OCI-LY3 (cell line): ENCODE measurements at regions not wholly inside any gene's neighbourhood (a gene's known extent, or its start where the extent isn't known, plus 50 kb on each side); places are given as distances from the start of the nearest gene placed in this dataset.

ENCODE experiments used
- H2AFZ ChIP-seq: fragments of 200-600, 300-600 bp; shearing (Covaris generic); 2 replicates; pipeline ENCODE4 v1.6.0; 2014; ENCODE audit warnings: antibody characterized with exemption, low read depth, low read length
- H3K27ac ChIP-seq: fragments of 200-600, 300-600 bp; sonication (generic); 2 replicates; pipeline ENCODE4 v1.5.1; 2014; ENCODE audit warnings: mild to moderate bottlenecking, low read length, moderate library complexity, mixed read lengths
- H3K27me3 ChIP-seq: fragments of 200-600, 300-600 bp; sonication (generic); 2 replicates; pipeline ENCODE4 v1.6.1; 2014; ENCODE audit warnings: low read depth, low read length, mixed read lengths
- H3K36me3 ChIP-seq: fragments of 200-600, 300-600 bp; sonication (generic); replicated peaks from 2 replicates; pipeline ENCODE3; 2014; ENCODE audit warnings: low read depth, low read length, mixed read lengths
- H3K4me1 ChIP-seq: fragments of 300-600, 200-600 bp; sonication (generic); 2 replicates; pipeline ENCODE4 v1.6.1; 2014; ENCODE audit warnings: low read length, mixed read lengths
- H3K4me2 ChIP-seq: fragments of 200-600, 300-600 bp; sonication (generic); 2 replicates; pipeline ENCODE4 v1.6.1; 2014; ENCODE audit warnings: low read length, mixed read lengths
- H3K4me3 ChIP-seq: fragments of 300-600, 200-600 bp; sonication (generic); 2 replicates; pipeline ENCODE4 v1.5.1; 2014; ENCODE audit warnings: antibody characterized with exemption, mild to moderate bottlenecking, low read length, moderate library complexity
- H3K79me2 ChIP-seq: fragments of 300-600, 200-600 bp; shearing (Covaris generic); 2 replicates; pipeline ENCODE4 v1.6.1; 2014; ENCODE audit warnings: mild to moderate bottlenecking, low read length, mixed read lengths
- H3K9ac ChIP-seq: fragments of 300-600, 200-600 bp; shearing (Covaris generic); 2 replicates; pipeline ENCODE4 v1.6.0; 2014; ENCODE audit warnings: mild to moderate bottlenecking, low read length, moderate library complexity
- H3K9me3 ChIP-seq: fragments of 200-600, 300-600 bp; shearing (Covaris generic); 2 replicates; pipeline ENCODE4 v1.6.1; 2014; ENCODE audit warnings: low read length, mixed read lengths; ENCODE audit not compliant: insufficient read depth
- H4K20me1 ChIP-seq: fragments of 200-600, 300-600 bp; sonication (generic); 2 replicates; pipeline ENCODE4 v1.6.1; 2016; ENCODE audit warnings: low read length, mixed read lengths; ENCODE audit not compliant: insufficient read depth
- EZH2phosphoT487 ChIP-seq: fragments of 200-600 bp; shearing (Covaris generic); IDR thresholded peaks from 2 replicates; pipeline ENCODE4 v1.6.1; 2018; ENCODE audit warnings: antibody characterized with exemption, mixed run types, low read depth
- TF ChIP-seq, protein P1 (sequence below): fragments of 200-600, 300-600 bp; sonication (generic); IDR thresholded peaks from 2 replicates; pipeline ENCODE4 v1.5.1; 2014; ENCODE audit warnings: antibody characterized with exemption, low read length, low read depth

DNA sequence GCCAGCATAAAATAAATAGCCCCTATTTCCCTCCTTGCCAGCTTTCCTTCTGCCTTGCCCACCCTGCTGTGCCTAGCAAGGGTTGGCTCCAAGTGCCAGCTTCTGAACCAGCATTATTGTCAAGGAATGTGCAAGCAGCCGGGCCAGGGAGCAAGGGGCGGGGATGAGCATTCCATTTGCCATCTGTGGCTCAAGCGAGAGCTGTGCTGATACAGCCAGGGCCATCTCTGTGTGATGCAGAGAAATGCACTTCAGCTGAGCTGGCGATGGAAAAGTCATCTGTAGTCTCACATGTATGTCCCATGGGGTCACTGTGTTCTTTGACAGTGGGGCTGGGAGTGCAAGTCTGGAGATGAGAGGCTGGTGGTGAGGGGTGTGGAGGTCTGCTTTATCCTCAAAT is 137.3 kb downstream of the SUDS3 start:
- no peaks in the 10 kb centered on the region for H3K9me3 ChIP-seq
- H3K4me3 ChIP-seq = no peak overlapping the region
- H3K27ac ChIP-seq = no peak overlapping the region
- no peaks in the 10 kb centered on the region for H4K20me1 ChIP-seq
- H3K4me1 ChIP-seq = no peaks in the 10 kb centered on the region
- TF ChIP-seq, protein P1, sequence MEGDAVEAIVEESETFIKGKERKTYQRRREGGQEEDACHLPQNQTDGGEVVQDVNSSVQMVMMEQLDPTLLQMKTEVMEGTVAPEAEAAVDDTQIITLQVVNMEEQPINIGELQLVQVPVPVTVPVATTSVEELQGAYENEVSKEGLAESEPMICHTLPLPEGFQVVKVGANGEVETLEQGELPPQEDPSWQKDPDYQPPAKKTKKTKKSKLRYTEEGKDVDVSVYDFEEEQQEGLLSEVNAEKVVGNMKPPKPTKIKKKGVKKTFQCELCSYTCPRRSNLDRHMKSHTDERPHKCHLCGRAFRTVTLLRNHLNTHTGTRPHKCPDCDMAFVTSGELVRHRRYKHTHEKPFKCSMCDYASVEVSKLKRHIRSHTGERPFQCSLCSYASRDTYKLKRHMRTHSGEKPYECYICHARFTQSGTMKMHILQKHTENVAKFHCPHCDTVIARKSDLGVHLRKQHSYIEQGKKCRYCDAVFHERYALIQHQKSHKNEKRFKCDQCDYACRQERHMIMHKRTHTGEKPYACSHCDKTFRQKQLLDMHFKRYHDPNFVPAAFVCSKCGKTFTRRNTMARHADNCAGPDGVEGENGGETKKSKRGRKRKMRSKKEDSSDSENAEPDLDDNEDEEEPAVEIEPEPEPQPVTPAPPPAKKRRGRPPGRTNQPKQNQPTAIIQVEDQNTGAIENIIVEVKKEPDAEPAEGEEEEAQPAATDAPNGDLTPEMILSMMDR = no peak
- TF ChIP-seq EZH2phosphoT487 = no peak
- no peaks in the 10 kb centered on the region for H3K79me2 ChIP-seq
- H3K9ac ChIP-seq = no peak overlapping the region
- H3K4me2 ChIP-seq = no peak overlapping the region
- no peaks in the 10 kb centered on the region for H3K36me3 ChIP-seq
- no peak overlapping the region for H2AFZ ChIP-seq
- H3K27me3 ChIP-seq = no peaks in the 10 kb centered on the region

DNA sequence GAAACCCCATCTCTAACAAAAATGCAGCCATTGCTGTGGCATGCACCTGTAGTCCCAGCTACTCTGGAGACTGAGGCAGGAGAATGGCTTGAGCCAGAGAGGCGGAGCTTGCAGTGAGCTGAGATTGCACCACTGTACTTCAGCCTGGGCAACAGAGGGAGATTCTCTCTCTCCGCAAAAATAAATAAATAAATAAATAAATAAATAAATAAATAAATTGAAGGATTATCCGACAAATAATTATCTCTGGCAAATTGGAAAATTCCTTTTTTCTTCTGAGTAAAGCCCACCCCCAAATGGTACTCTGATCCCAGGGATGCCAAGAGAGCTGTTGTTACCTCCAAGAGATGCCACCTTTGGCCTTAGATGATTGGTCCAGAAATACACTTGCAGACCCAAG is 137.9 kb downstream of the SUDS3 start:
- Histone ChIP-seq H3K27me3 (no peaks in the 10 kb centered on the region), H3K36me3 (no peaks in the 10 kb centered on the region), H3K9me3 (no peaks in the 10 kb centered on the region), H3K4me2 (no peak overlapping the region), H3K4me3 (no peak overlapping the region), H3K27ac (no peak overlapping the region), H3K9ac (no peak overlapping the region), H3K79me2 (no peaks in the 10 kb centered on the region), H4K20me1 (no peaks in the 10 kb centered on the region), H2AFZ (no peak overlapping the region), H3K4me1 (no peaks in the 10 kb centered on the region)
- TF ChIP-seq EZH2phosphoT487 = no peak
- TF ChIP-seq, protein P1 = no peak

DNA sequence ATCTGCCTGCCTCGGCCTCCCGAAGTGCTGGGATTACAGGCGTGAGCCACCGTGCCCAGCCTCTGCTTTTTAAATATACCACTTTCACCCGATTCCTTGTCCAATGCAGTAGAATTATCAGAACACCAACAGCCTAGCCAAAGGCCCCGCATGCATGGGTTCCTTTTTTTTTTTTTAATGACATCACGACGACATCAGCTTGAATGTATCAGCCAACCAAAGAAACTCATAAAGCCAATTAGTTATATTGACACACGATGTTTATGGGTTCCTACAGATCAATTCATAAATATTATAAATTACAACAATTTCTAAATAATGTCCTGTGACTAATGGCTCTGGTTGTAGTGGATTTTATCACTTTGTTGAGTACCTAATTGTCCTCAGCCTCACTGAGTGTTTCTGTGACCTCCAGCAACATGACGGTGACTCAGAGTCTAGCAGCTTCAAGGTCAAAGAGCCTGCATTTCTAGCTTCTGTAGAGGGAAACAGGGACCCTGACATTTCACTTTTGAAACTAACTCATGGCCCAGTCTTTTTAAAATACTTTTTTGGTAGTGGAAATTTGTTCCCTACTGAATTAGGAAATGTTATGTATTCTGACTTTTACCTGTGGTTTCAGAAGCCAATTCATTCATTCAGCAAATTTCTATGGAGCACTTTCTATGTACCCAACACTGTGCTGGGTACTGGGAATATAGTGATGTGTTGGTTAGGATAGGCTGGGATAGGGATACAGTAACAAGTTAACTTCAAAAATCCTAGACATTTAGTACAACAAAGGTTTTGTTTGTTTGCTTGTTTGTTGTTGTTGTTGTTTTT is 144.1 kb downstream of the SUDS3 start:
- Histone ChIP-seq H3K27ac (no peak overlapping the region), H3K4me1 (no peaks in the 10 kb centered on the region), H2AFZ (no peak overlapping the region), H3K4me2 (no peak overlapping the region), H3K9ac (no peak overlapping the region), H4K20me1 (no peaks in the 10 kb centered on the region), H3K4me3 (no peak overlapping the region), H3K27me3 (no peaks in the 10 kb centered on the region), H3K36me3 (no peaks in the 10 kb centered on the region), H3K79me2 (no peaks in the 10 kb centered on the region), H3K9me3 (no peaks in the 10 kb centered on the region)
- TF ChIP-seq, protein P1 = no peak
- TF ChIP-seq EZH2phosphoT487 = no peak

DNA sequence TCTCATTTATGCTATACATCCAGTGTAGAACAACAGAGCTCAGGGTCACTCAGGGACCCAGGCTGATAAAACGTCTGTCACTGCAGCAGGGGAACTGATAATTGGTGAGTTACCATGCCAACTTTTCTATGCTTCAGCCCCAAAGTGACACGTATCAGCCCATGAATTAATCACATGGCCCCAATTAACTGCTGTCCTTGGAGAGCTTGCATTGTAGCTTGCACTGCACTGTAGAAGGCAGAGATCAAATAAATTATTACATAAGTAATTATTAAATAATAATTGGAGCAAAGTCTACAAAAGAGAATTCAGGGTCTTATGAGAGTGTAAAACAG is 144.6 kb downstream of the SUDS3 start:
- H3K4me2 ChIP-seq = no peak overlapping the region
- H3K4me1 ChIP-seq = no peaks in the 10 kb centered on the region
- no peaks in the 10 kb centered on the region for H4K20me1 ChIP-seq
- no peak overlapping the region for H3K4me3 ChIP-seq
- H3K36me3 ChIP-seq = no peaks in the 10 kb centered on the region
- no peaks in the 10 kb centered on the region for H3K9me3 ChIP-seq
- TF ChIP-seq, protein P1 = no peak
- no peak for TF ChIP-seq EZH2phosphoT487
- no peaks in the 10 kb centered on the region for H3K79me2 ChIP-seq
- H3K27ac ChIP-seq = no peak overlapping the region
- no peaks in the 10 kb centered on the region for H3K27me3 ChIP-seq
- H2AFZ ChIP-seq = no peak overlapping the region
- H3K9ac ChIP-seq = no peak overlapping the region
